Esophagus squamous epithelium (tissue), 5 donors: ENCODE measurements at regions not wholly inside any gene's neighbourhood (a gene's known extent, or its start where the extent isn't known, plus 50 kb on each side); places are given as distances from the start of the nearest gene placed in this dataset.

Experiments used
- DNase-seq: peaks from one replicate; lab custom pipeline; 2025; lab: John Stamatoyannopoulos, UW
- H3K27ac ChIP-seq, 4 donors: fragments of 200-600 bp; sonication (generic); one replicate each; pipeline ENCODE4 v1.5.1; 2016 to 2019; ENCODE audit warnings: mild to moderate bottlenecking in 1 of 4
- H3K27me3 ChIP-seq, 4 donors: fragments of 200-600 bp; sonication (generic); 1 replicate in 3 of 4; 2 replicates in 1 of 4; pipeline versions ENCODE4 v1.5.1 to v1.6.0; 2017 to 2021; ENCODE audit warnings: antibody characterized with exemption in 1 of 4
- H3K36me3 ChIP-seq, 3 donors: fragments of 200-600 bp; sonication (generic); one replicate each; pipeline ENCODE4 v1.5.1; 2016 to 2019
- H3K4me1 ChIP-seq, 3 donors: fragments of 200-600 bp; sonication (generic); one replicate each; pipeline ENCODE4 v1.5.1; 2017 to 2019
- H3K4me3 ChIP-seq, 4 donors: fragments of 200-600 bp; sonication (generic); 1 replicate in 3 of 4; 2 replicates in 1 of 4; pipeline ENCODE4 v1.5.1; 2016 to 2019; ENCODE audit warnings: mild to moderate bottlenecking in 2 of 4, moderate library complexity in 1 of 4
- H3K9me3 ChIP-seq, 3 donors: fragments of 200-600 bp; sonication (generic); one replicate each; pipeline ENCODE4 v1.5.1; 2016 to 2019
- POLR2A ChIP-seq, 4 donors: fragments of 450-650 bp; IDR thresholded peaks; one replicate each; pipeline ENCODE4 v1.6.1; 2017; ENCODE audit warnings: antibody characterized with exemption in 4 of 4, mild to moderate bottlenecking in 4 of 4, moderate library complexity in 3 of 4
- WGBS, 2 donors: methylation state at CpG; one replicate each; pipeline ENCODE4 v1.1.5; 2018; 5-methylcytosine and 5-hydroxymethylcytosine counted together
- intact Hi-C: fragments of 100-400 bp; cut with DNase I; formaldehyde crosslinking; loops from one replicate; pipeline ENCODE4 v1.15.0; 2022
- TF ChIP-seq, protein P1 (sequence below), 6 experiments: fragments of 450-650 bp in 4 of 6; fragments of 200-600 bp in 2 of 6; sonication (generic) in 2 of 6; IDR thresholded peaks; one replicate each; pipeline ENCODE4 v1.5.1; 2016 to 2019; ENCODE audit warnings: antibody characterized with exemption in 6 of 6, mild to moderate bottlenecking in 4 of 6, moderate library complexity in 4 of 6
- donor health status: DM: yes; HTN: yes; CAD: no.

DNA sequence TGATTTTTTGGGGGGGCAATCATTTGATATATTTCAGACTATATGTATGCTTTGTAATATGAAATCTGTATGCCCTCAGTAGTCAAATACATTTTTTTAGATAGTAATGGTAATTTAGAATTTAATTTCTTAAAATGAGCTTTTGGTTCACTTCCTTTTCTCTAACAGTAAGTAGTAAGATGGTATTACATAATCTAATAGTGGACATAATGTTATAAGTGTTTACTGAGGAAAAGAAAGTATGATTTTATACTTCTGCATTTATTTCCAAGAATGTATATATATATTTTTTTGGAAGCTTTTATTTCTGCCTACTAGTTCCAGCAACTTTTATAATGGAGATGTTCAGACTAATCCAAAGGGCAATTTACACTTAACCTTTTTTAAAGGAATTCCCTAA is 1450.7 kb upstream of the TENM3 start:
- no peak overlapping the region for H3K4me3 ChIP-seq
- H3K36me3 ChIP-seq: no peaks in the 10 kb centered on the region
- H3K9me3 ChIP-seq: no peaks in the 10 kb centered on the region
- no peaks in the 10 kb centered on the region for H3K4me1 ChIP-seq
- TF ChIP-seq POLR2A (IDR thresholded peaks at IDR 0.05): no peak
- intact Hi-C loops: no loop called here
- DNase-seq: no peak
- no peaks in the 10 kb centered on the region for H3K27me3 ChIP-seq
- no peak overlapping the region for H3K27ac ChIP-seq

DNA sequence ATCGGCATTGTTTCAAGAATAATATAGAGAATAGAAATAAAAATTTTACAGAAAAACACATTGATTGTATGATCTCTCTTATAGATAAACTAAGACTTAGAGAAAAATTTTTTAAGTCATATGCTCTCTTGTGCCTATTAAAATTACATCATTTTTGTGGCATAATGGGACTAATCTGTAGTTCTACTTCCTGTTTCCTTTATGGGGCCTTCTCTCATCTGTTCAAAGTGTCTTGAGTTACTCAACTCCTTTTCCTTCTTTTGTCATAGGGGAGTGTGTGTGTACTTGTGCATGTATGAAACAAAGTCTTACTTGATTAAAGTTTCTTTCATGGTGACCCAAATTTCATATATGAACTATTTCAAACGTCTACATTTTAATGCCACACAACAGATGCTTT is 1448.9 kb upstream of the TENM3 start:
- no peak for DNase-seq
- intact Hi-C loops: no loop called here
- H3K27ac ChIP-seq: no peak overlapping the region
- H3K9me3 ChIP-seq: no peaks in the 10 kb centered on the region
- no peaks in the 10 kb centered on the region for H3K27me3 ChIP-seq
- TF ChIP-seq POLR2A (IDR thresholded peaks at IDR 0.05): no peak
- TF ChIP-seq, protein P1, sequence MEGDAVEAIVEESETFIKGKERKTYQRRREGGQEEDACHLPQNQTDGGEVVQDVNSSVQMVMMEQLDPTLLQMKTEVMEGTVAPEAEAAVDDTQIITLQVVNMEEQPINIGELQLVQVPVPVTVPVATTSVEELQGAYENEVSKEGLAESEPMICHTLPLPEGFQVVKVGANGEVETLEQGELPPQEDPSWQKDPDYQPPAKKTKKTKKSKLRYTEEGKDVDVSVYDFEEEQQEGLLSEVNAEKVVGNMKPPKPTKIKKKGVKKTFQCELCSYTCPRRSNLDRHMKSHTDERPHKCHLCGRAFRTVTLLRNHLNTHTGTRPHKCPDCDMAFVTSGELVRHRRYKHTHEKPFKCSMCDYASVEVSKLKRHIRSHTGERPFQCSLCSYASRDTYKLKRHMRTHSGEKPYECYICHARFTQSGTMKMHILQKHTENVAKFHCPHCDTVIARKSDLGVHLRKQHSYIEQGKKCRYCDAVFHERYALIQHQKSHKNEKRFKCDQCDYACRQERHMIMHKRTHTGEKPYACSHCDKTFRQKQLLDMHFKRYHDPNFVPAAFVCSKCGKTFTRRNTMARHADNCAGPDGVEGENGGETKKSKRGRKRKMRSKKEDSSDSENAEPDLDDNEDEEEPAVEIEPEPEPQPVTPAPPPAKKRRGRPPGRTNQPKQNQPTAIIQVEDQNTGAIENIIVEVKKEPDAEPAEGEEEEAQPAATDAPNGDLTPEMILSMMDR (IDR thresholded peaks at IDR 0.05): no peak
- no peaks in the 10 kb centered on the region for H3K36me3 ChIP-seq
- WGBS, 2 donors: 65 to 74% methylated on average over 2 of the region's 2 CpGs
- no peak overlapping the region for H3K4me3 ChIP-seq
- no peaks in the 10 kb centered on the region for H3K4me1 ChIP-seq

DNA sequence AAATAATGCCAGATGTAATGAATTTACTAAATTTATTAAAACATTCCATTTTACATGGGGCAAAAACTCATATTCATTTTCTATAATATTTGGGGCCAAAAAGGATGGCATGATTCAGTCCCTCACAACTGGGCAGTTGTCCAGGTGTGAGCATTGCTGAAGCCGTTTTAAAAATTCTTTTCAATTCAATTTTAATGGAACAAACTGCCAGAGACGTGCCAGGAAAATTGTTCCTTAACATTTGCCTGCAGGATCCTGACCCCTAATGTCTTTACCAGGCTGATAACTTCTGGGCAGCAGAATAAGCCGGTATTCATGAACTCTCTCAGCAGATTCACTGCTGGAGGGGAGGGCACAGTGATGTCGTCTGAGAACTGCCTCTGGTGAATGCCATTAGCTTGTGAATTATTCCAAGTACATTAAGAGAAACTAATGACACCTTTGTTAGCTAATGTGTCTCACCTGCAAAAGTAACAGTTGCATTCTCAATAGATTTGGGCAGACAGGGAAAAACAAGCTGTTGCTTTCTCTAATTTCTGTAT is 1445.1 kb upstream of the TENM3 start:
- intact Hi-C loops: no loop called here
- H3K27me3 ChIP-seq: no peaks in the 10 kb centered on the region
- no peak overlapping the region for H3K4me3 ChIP-seq
- H3K36me3 ChIP-seq: no peaks in the 10 kb centered on the region
- no peak overlapping the region for H3K27ac ChIP-seq
- no peak for TF ChIP-seq POLR2A (IDR thresholded peaks at IDR 0.05)
- TF ChIP-seq, protein P1 (IDR thresholded peaks at IDR 0.05): no peak
- H3K9me3 ChIP-seq: no peaks in the 10 kb centered on the region
- no peak for DNase-seq
- WGBS, 2 donors: 25 to 32% methylated on average over 4 of the region's 4 CpGs
- H3K4me1 ChIP-seq: no peaks in the 10 kb centered on the region

DNA sequence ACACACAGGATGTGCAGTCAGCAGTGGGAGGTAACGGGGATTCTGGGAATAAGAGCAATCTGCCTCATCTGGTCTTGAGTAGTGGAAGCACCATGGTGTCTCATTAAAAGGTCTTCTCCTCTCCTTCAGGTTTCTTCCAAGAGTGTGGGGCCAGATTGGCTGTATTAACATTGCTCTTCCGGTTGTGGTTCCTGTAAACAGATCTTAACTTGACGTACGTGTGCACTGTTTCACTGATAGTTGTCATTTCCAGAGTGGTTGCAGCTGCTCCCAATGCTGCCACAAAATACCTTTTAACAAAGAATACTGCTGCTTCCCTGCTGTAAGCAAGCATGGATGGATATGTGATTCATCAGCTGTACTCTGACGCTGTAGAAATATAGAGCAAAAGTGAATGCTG is 1443.4 kb upstream of the TENM3 start:
- DNase-seq: no peak
- no peaks in the 10 kb centered on the region for H3K36me3 ChIP-seq
- TF ChIP-seq, protein P1 (IDR thresholded peaks at IDR 0.05): no peak
- TF ChIP-seq POLR2A (IDR thresholded peaks at IDR 0.05): no peak
- H3K9me3 ChIP-seq: no peaks in the 10 kb centered on the region
- 51 to 79% methylated on average over 5 of the region's 5 CpGs for WGBS, 2 donors
- H3K4me3 ChIP-seq: no peak overlapping the region
- no peaks in the 10 kb centered on the region for H3K27me3 ChIP-seq
- intact Hi-C loops: no loop called here
- no peaks in the 10 kb centered on the region for H3K4me1 ChIP-seq
- no peak overlapping the region for H3K27ac ChIP-seq

DNA sequence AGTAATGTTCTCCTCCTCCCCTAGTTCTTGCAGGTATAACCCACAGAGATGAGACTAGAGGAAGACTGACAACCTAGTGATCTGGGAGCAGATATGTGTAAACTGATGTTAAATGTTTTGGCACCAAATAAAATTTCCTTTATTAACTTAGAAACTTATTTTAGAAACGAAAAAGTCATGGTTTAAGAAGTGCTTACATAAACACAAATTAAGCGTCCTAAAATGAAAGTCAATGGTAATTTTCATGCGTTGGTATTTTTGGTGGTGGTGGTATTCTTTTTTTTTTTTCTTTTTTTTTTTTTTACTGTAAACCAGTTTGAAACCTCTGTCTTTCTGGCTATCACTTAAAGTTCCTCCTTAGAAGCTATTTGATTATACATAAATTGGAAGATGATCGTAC is 1438.1 kb upstream of the TENM3 start:
- no peaks in the 10 kb centered on the region for H3K36me3 ChIP-seq
- no peak for DNase-seq
- intact Hi-C loops: no loop called here
- H3K9me3 ChIP-seq: no peaks in the 10 kb centered on the region
- TF ChIP-seq, protein P1 (IDR thresholded peaks at IDR 0.05): no peak
- TF ChIP-seq POLR2A (IDR thresholded peaks at IDR 0.05): no peak
- H3K4me3 ChIP-seq: no peak overlapping the region
- no peak overlapping the region for H3K27ac ChIP-seq
- WGBS, 2 donors: 82 to 86% methylated on average over 4 of the region's 4 CpGs
- H3K27me3 ChIP-seq: no peaks in the 10 kb centered on the region
- H3K4me1 ChIP-seq: no peaks in the 10 kb centered on the region

DNA sequence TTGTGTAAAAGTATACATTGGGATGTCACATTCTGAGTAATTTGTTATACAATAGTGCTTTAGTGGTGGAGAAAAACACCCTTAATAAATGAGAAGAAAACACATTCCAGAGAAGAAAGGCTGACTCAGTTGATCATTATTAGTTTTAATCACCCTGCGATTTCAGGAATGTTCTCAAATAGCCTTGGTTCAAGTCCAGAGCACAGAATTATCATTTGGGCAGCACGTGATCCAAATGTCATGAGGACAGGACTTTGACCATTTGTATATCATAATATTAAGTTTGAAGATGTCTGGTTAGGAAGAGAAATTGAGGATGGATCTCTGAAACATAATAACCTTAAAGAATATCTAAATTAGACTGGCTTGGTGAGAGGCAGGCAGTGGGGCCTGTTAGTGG is 1434.3 kb upstream of the TENM3 start:
- H3K27ac ChIP-seq: no peak overlapping the region
- WGBS, 2 donors: 61 to 80% methylated on average over 2 of the region's 2 CpGs
- intact Hi-C loops: no loop called here
- no peak for TF ChIP-seq POLR2A (IDR thresholded peaks at IDR 0.05)
- TF ChIP-seq, protein P1 (IDR thresholded peaks at IDR 0.05): no peak
- H3K9me3 ChIP-seq: no peaks in the 10 kb centered on the region
- DNase-seq: no peak
- H3K27me3 ChIP-seq: no peaks in the 10 kb centered on the region
- H3K36me3 ChIP-seq: no peaks in the 10 kb centered on the region
- H3K4me3 ChIP-seq: no peak overlapping the region
- no peaks in the 10 kb centered on the region for H3K4me1 ChIP-seq
